ENCODE measurements at regions not wholly inside any gene's neighbourhood (a gene's known extent, or its start where the extent isn't known, plus 50 kb on each side); places are given as distances from the start of the nearest gene placed in this dataset.

DNA sequence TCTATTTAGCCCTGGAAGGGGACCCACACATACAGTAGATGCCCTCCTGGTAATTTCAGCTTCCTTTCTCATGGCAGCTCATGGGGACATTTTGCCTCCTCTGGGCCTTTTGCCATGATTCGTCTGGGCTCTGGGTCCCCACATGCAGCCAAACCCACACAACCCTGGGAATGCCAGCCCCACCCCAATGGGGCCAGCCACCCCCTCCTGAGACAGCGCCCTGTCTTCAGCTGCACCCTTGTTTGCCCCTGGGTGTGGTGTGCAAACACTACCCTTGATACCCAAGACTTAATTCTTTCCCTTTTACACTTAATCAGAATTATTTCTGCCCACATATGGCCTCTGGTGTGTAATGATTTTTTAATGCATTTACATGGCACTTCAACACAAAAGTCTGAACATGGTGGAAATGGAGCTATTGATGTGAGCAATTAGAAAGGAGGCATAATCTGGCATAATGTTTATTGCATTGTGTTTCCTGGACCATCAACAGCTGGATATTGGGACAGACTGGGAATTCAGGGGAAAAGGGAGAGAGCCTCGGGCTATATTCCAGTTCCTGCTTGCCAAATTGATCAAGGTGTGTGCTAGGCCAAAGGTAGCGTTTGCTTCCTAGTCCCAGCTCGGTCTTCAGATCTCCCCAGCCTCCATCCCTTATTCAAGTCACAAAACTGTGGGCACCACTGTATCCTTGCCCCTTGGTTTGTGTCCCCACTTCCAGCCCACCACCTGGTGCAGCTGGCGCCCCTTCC, 85.0 kb upstream of the ANO1 start:
- in situ Hi-C loops (cut with HindIII; ENCODE audit: low pct_unique_long_range_greater_than_20kb, low sequenced_read_pairs) (no loop called here), intact Hi-C loops (cut with micrococcal nuclease; ENCODE audit: unreplicated experiment) (no loop called here)
- no peak overlapping the region for H3K4me3 ChIP-seq (ENCODE audit: low read depth in 2 of 2, low read length in 2 of 2)
- no TSS peak for BruUV-seq (replicated peaks)
- DNase-seq (ENCODE audit: low read depth, low spot score) = no peak
- no peaks in the 10 kb centered on the region for H3K9me3 ChIP-seq (ENCODE audit: control insufficient read depth, insufficient read depth, low read depth, low read length)
- H3K4me1 ChIP-seq (ENCODE audit: control insufficient read depth, insufficient read depth, low read length) = no peaks in the 10 kb centered on the region
- no peaks in the 10 kb centered on the region for H3K36me3 ChIP-seq (ENCODE audit: control insufficient read depth, insufficient read depth, low read length)
- POLR2A ChIA-PET = no interaction called here
- no peak overlapping the region for H3K27ac ChIP-seq (ENCODE audit: low read length)
- ATAC-seq = no peak
- H3K27me3 ChIP-seq (ENCODE audit: control insufficient read depth, insufficient read depth, low read length) = peaks cover 12% of the 10 kb centered on the region
- TF ChIP-seq TCF7L2 (IDR thresholded peaks at IDR 0.05; ENCODE audit: low read depth, low read length) (no peak), CTCF (IDR thresholded peaks at IDR 0.05) (no peak), POLR2AphosphoS5 (IDR thresholded peaks at IDR 0.05; ENCODE audit: low read depth, low read length) (no peak), REST (IDR thresholded peaks at IDR 0.05; ENCODE audit: insufficient read depth in 1 of 2, low read depth in 2 of 2, low read length in 1 of 2) (no peak), SIN3A (IDR thresholded peaks at IDR 0.05; ENCODE audit: borderline replicate concordance, insufficient read depth, low read depth, low read length) (no peak)
- CTCF ChIA-PET = no interaction called here

- in situ Hi-C loops (cut with HindIII; ENCODE audit: low pct_unique_long_range_greater_than_20kb, low sequenced_read_pairs) (no loop called here), intact Hi-C loops (cut with micrococcal nuclease; ENCODE audit: unreplicated experiment) (no loop called here)
- DNase-seq (ENCODE audit: low read depth, low spot score) (no peak), ATAC-seq (no peak)
- H3K4me1 ChIP-seq (ENCODE audit: control insufficient read depth, insufficient read depth, low read length) = no peaks in the 10 kb centered on the region
- no peaks in the 10 kb centered on the region for H3K9me3 ChIP-seq (ENCODE audit: control insufficient read depth, insufficient read depth, low read depth, low read length)
- ChIA-PET POLR2A (no interaction called here), CTCF (no interaction called here)
- TF ChIP-seq CTCF (IDR thresholded peaks at IDR 0.05) = no peak
- no peak for TF ChIP-seq REST (IDR thresholded peaks at IDR 0.05; ENCODE audit: insufficient read depth in 1 of 2, low read depth in 2 of 2, low read length in 1 of 2)
- TF ChIP-seq POLR2AphosphoS5 (IDR thresholded peaks at IDR 0.05; ENCODE audit: low read depth, low read length) = no peak
- TF ChIP-seq TCF7L2 (IDR thresholded peaks at IDR 0.05; ENCODE audit: low read depth, low read length) = no peak
- no peak for TF ChIP-seq SIN3A (IDR thresholded peaks at IDR 0.05; ENCODE audit: borderline replicate concordance, insufficient read depth, low read depth, low read length)
- no peak overlapping the region for H3K4me3 ChIP-seq (ENCODE audit: low read depth in 2 of 2, low read length in 2 of 2)
- H3K27me3 ChIP-seq (ENCODE audit: control insufficient read depth, insufficient read depth, low read length) = peaks cover 9% of the 10 kb centered on the region
- BruUV-seq (replicated peaks) = no TSS peak
- no peak overlapping the region for H3K27ac ChIP-seq (ENCODE audit: low read length)
- H3K36me3 ChIP-seq (ENCODE audit: control insufficient read depth, insufficient read depth, low read length) = no peaks in the 10 kb centered on the region
Measured at GRCh38 chr11:69994810-69995209, 83.3 kb upstream of the ANO1 start.

Data from Panc1 (cell line).